ENCODE measurements at regions not wholly inside any gene's neighbourhood (a gene's known extent, or its start where the extent isn't known, plus 50 kb on each side); places are given as distances from the start of the nearest gene placed in this dataset.

GRCh38 chrX:131764216-131764615 lies 220.3 kb downstream of the OR13H1 start:
- peaks cover 5% of the 10 kb centered on the region for H3K36me3 Mint-ChIP-seq (ENCODE audit: low read depth)
- no peak overlapping the region for H3K4me3 ChIP-seq (ENCODE audit: low read length)
- POLR2A ChIA-PET, result no interaction called here
- H3K36me3 ChIP-seq (ENCODE audit: insufficient read depth, low read length), result no peaks in the 10 kb centered on the region
- no peak overlapping the region for H3K27ac ChIP-seq (ENCODE audit: low read depth in 1 of 2, low read length in 2 of 2)
- no peak overlapping the region for H3K4me3 Mint-ChIP-seq
- no peaks in the 10 kb centered on the region for H3K4me1 ChIP-seq (ENCODE audit: insufficient read depth, low read length)
- intact Hi-C loops (cut with DNase I, micrococcal nuclease), result no loop called here
- H3K27me3 ChIP-seq (ENCODE audit: control insufficient read depth in 1 of 2, insufficient read depth in 2 of 2, low read length in 2 of 2), result no peaks in the 10 kb centered on the region
- CTCF ChIA-PET, result interaction anchor here (1.3 to 2.0 kb wide), 2 partner anchors 11 to 29 kb away, joined by 4 to 14 read pairs; no protein-coding TSS in a partner anchor
- no peaks in the 10 kb centered on the region for H3K27me3 Mint-ChIP-seq
- no peaks in the 10 kb centered on the region for H3K4me1 Mint-ChIP-seq (ENCODE audit: low read depth)
- TF ChIP-seq, protein P1, sequence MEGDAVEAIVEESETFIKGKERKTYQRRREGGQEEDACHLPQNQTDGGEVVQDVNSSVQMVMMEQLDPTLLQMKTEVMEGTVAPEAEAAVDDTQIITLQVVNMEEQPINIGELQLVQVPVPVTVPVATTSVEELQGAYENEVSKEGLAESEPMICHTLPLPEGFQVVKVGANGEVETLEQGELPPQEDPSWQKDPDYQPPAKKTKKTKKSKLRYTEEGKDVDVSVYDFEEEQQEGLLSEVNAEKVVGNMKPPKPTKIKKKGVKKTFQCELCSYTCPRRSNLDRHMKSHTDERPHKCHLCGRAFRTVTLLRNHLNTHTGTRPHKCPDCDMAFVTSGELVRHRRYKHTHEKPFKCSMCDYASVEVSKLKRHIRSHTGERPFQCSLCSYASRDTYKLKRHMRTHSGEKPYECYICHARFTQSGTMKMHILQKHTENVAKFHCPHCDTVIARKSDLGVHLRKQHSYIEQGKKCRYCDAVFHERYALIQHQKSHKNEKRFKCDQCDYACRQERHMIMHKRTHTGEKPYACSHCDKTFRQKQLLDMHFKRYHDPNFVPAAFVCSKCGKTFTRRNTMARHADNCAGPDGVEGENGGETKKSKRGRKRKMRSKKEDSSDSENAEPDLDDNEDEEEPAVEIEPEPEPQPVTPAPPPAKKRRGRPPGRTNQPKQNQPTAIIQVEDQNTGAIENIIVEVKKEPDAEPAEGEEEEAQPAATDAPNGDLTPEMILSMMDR (IDR thresholded peaks at IDR 0.05), result no peak
- no peaks in the 10 kb centered on the region for H3K9me3 Mint-ChIP-seq
- no peaks in the 10 kb centered on the region for H3K9me3 ChIP-seq (ENCODE audit: control insufficient read depth in 1 of 2, insufficient read depth in 1 of 2, low read length in 2 of 2)
- H3K27ac Mint-ChIP-seq, result no peak overlapping the region
- DNase-seq, result no peak
- ATAC-seq (ENCODE audit: poor library complexity), result no peak

- TF ChIP-seq, protein P1 (IDR thresholded peaks at IDR 0.05), result no peak
- Mint-ChIP-seq H3K27ac (no peak overlapping the region), H3K36me3 (ENCODE audit: low read depth) (no peaks in the 10 kb centered on the region), H3K4me3 (no peak overlapping the region), H3K4me1 (ENCODE audit: low read depth) (no peaks in the 10 kb centered on the region), H3K27me3 (no peaks in the 10 kb centered on the region), H3K9me3 (no peaks in the 10 kb centered on the region)
- Histone ChIP-seq H3K9me3 (ENCODE audit: control insufficient read depth in 1 of 2, insufficient read depth in 1 of 2, low read length in 2 of 2) (no peaks in the 10 kb centered on the region), H3K4me1 (ENCODE audit: insufficient read depth, low read length) (no peaks in the 10 kb centered on the region), H3K27me3 (ENCODE audit: control insufficient read depth in 1 of 2, insufficient read depth in 2 of 2, low read length in 2 of 2) (no peaks in the 10 kb centered on the region), H3K27ac (ENCODE audit: low read depth in 1 of 2, low read length in 2 of 2) (no peak overlapping the region), H3K4me3 (ENCODE audit: low read length) (no peak overlapping the region), H3K36me3 (ENCODE audit: insufficient read depth, low read length) (no peaks in the 10 kb centered on the region)
- ChIA-PET POLR2A (no interaction called here), CTCF (interaction anchor here (0.8 to 1.0 kb wide), 2 partner anchors 14 to 68 kb away, joined by 3 read pairs; no protein-coding TSS in a partner anchor)
- ATAC-seq (ENCODE audit: poor library complexity) (no peak), DNase-seq (peak in 4 of 14 experiments; percentile 61 to 81 (median 66))
- intact Hi-C loops (cut with DNase I, micrococcal nuclease), result no loop called here
Observed at GRCh38 chrX:131778269-131779218, 234.7 kb downstream of the OR13H1 start.

DNA sequence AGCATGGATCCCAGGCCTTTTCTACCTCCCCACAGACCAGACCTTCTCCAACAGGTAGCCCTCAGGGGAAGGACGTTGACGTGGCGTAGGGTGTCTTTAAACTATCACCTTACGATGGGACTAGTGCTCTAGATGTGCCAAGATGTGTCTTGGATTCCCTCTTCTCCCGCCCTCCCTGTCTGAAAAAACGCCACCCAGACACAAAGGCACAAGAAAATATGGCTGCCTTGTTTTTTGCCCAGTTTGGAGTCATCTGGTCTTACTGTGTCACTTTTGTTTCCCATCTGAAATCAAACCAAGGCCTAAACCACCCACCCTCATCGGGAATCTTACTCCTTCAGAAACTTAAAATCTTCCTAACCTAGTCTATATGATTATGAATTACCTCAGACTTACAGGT lies 235.4 kb downstream of the OR13H1 start:
- H3K27me3 Mint-ChIP-seq, result no peaks in the 10 kb centered on the region
- H3K27ac Mint-ChIP-seq, result no peak overlapping the region

More for the DNA sequence above, 235.4 kb downstream of the OR13H1 start:
- Mint-ChIP-seq H3K4me3 (no peak overlapping the region), H3K4me1 (ENCODE audit: low read depth) (no peaks in the 10 kb centered on the region), H3K9me3 (no peaks in the 10 kb centered on the region), H3K36me3 (ENCODE audit: low read depth) (no peaks in the 10 kb centered on the region)
- TF ChIP-seq, protein P1 (IDR thresholded peaks at IDR 0.05), result no peak
- Histone ChIP-seq H3K27me3 (ENCODE audit: control insufficient read depth in 1 of 2, insufficient read depth in 2 of 2, low read length in 2 of 2) (no peaks in the 10 kb centered on the region), H3K27ac (ENCODE audit: low read depth in 1 of 2, low read length in 2 of 2) (no peak overlapping the region), H3K9me3 (ENCODE audit: control insufficient read depth in 1 of 2, insufficient read depth in 1 of 2, low read length in 2 of 2) (no peaks in the 10 kb centered on the region), H3K36me3 (ENCODE audit: insufficient read depth, low read length) (no peaks in the 10 kb centered on the region), H3K4me1 (ENCODE audit: insufficient read depth, low read length) (no peaks in the 10 kb centered on the region), H3K4me3 (ENCODE audit: low read length) (no peak overlapping the region)
- DNase-seq (no peak), ATAC-seq (ENCODE audit: poor library complexity) (no peak)
- POLR2A ChIA-PET, result no interaction called here
- intact Hi-C loops (cut with DNase I, micrococcal nuclease), result no loop called here
- CTCF ChIA-PET, result interaction anchor here (0.8 to 1.0 kb wide), 2 partner anchors 13 to 69 kb away, joined by 3 read pairs; no protein-coding TSS in a partner anchor

Measured in CD4-positive, alpha-beta T cell (primary cell).